Erythroblast (primary cell): ENCODE measurements at regions not wholly inside any gene's neighbourhood (a gene's known extent, or its start where the extent isn't known, plus 50 kb on each side); places are given as distances from the start of the nearest gene placed in this dataset.

Source experiments
- GATA1 ChIP-seq: IDR thresholded peaks from 2 replicates; pipeline ENCODE4 v1.6.1; 2011; ENCODE audit warnings: low read depth, mild to moderate bottlenecking, control low read depth, low read length, moderate library complexity
- POLR2A ChIP-seq: IDR thresholded peaks from 2 replicates; pipeline ENCODE4 v1.6.1; 2011; ENCODE audit warnings: mild to moderate bottlenecking, low read length

DNA sequence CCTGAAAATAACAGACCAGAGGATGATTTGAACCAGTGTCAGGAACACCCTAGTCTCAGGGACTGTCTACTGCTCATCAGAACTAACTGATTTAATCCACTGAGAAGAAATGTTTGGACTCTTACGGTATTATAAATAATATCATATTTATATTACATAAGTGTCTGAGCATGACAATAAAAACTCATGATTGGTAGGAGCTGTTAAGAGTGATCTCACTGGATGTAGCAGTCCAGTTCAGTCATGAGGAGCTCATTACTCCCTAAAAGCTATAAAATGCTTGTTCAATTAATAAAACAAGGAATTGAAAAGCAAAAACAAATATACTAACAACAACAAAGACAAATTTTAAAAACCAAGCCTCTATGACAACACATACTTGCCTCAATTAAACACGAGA, 68.8 kb upstream of the BCL9 start:
- TF ChIP-seq POLR2A: no peak
- no peak for TF ChIP-seq GATA1
